22Rv1 (cell line): ENCODE measurements at regions not wholly inside any gene's neighbourhood (a gene's known extent, or its start where the extent isn't known, plus 50 kb on each side); places are given as distances from the start of the nearest gene placed in this dataset.
"Not testable (repeated sequence)": the region's sequence is repeated elsewhere in the genome, so short reads cannot be mapped to it uniquely, and the experiment has no call there.

Experiments
- H3K27ac ChIP-seq: fragments of 450-650 bp; 2 replicates; pipeline ENCODE4 v1.5.1; 2017
- ZFX ChIP-seq: fragments of 450-650 bp; IDR thresholded peaks from 2 replicates; pipeline ENCODE4 v1.6.1; 2017; ENCODE audit warnings: antibody characterized with exemption, borderline replicate concordance
- TF ChIP-seq, protein P1 (sequence below): fragments of 450-650 bp; IDR thresholded peaks from 2 replicates; pipeline ENCODE4 v1.5.1; 2017; ENCODE audit warnings: mild to moderate bottlenecking

DNA sequence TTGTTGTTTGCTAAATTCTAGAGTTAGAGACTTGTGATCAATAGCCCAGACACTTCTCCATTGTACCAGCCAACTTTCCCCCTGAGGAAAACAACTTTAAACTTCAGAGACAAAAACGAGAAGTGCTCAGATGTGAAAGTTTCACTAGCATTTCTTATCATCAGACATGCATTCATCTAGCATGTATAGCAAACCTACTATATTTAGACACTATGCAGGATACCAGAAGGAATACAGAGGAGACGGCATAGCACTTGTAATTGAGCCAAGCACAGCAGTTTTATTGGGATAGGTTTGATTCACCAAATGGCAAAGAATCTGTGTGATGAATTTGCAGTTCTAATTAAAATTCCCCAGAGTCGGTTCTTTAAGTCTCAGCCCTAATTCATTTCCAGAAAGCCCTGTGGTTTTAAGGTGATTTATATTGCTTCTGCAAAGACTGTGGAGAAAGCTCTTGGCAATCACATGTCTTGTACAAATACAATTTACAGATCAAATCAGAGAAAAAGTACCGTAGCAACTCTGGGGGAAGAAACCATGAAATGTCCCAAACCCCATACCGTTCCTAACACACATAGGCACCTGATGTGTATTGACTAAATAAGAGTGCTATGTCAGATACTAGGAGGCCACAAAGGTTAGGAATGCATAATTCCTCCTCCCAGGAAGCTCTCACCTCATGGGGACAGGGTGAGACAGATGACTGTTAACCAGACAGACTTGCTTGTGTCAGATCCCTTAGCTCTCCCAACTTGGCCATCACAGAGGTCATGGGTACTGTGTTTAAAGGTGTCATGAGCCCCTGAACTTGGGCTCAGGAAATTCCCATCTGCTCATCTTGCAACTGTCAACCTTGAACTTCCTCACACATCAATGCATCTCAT is 69.6 kb upstream of the KRAS start:
- no peak overlapping the region for H3K27ac ChIP-seq
- no peak for TF ChIP-seq ZFX
- TF ChIP-seq, protein P1, sequence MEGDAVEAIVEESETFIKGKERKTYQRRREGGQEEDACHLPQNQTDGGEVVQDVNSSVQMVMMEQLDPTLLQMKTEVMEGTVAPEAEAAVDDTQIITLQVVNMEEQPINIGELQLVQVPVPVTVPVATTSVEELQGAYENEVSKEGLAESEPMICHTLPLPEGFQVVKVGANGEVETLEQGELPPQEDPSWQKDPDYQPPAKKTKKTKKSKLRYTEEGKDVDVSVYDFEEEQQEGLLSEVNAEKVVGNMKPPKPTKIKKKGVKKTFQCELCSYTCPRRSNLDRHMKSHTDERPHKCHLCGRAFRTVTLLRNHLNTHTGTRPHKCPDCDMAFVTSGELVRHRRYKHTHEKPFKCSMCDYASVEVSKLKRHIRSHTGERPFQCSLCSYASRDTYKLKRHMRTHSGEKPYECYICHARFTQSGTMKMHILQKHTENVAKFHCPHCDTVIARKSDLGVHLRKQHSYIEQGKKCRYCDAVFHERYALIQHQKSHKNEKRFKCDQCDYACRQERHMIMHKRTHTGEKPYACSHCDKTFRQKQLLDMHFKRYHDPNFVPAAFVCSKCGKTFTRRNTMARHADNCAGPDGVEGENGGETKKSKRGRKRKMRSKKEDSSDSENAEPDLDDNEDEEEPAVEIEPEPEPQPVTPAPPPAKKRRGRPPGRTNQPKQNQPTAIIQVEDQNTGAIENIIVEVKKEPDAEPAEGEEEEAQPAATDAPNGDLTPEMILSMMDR: no peak

DNA sequence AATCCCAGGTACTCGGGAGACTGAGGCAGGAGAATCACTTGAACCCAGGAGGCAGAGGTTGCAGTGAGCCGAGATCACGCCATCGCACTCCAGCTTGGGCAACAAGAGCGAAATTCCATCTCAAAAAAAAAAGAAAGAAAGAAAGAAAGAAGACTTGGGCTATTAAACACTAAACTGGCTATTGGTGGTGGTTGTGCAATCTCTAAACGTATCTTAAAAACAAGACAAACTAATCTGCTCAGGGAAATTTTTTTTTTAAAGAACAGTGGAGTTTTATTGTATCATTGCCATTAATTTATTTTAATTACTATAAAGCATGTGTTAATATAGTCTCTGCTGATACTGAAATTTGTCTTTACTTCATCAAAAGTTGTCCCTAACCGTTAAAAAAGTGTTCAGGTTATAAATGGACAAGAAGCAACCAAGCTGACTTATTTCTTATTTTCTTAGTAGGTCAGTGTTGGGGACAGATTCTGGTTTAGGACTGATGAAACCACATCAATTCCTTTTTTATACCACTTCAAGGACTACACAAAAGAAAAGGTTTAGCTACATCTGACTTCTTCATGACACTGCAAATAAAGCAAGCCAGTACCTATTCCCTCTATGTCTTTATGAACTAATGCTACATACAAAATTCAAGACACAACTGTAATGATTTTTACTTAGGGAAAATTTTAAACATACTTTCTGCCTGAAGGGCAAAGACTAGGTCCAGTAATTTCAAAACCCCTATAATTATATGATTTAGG is 68.7 kb upstream of the KRAS start:
- TF ChIP-seq, protein P1: no peak
- TF ChIP-seq ZFX: no peak
- no peak overlapping the region for H3K27ac ChIP-seq

DNA sequence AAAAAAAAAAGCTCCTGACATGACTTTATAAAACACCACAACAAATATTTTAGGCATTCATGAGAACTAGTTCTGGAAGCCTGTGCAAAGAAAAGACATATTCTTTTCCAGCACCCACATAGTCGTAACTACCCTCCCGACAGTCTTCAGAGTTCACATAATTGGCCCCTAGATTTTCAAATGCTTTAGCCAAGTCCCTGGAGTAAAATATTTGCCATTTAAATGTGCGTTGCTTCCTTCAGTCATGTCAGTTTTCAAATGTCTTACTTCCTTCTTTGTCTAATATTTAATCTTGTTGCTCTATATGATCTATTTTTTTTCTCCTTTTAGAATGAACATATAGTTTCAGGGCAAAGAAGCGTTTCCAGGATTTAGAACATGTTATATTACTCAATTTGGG is 66.8 kb upstream of the KRAS start:
- no peak for TF ChIP-seq ZFX
- TF ChIP-seq, protein P1: no peak
- no peak overlapping the region for H3K27ac ChIP-seq

DNA sequence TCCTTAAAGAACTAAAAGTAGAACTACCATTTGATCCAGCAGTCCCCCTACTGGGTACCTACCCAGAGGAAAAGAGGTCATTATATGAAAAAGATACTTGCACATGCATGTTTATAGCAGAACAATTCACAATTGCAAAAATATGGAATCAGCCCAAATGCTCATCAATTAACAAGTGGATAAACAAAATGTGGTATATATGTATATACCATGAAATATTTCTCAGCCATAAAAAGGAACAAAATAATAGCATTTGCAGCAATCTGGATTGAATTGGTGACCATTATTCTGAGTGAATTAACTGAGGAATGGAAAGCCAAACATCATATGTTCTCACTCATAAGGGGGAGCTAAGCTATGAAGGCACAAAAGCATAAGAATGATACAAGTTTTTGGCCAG is 64.7 kb upstream of the KRAS start:
- no peak for TF ChIP-seq ZFX
- TF ChIP-seq, protein P1: no peak
- H3K27ac ChIP-seq: no peak overlapping the region

DNA sequence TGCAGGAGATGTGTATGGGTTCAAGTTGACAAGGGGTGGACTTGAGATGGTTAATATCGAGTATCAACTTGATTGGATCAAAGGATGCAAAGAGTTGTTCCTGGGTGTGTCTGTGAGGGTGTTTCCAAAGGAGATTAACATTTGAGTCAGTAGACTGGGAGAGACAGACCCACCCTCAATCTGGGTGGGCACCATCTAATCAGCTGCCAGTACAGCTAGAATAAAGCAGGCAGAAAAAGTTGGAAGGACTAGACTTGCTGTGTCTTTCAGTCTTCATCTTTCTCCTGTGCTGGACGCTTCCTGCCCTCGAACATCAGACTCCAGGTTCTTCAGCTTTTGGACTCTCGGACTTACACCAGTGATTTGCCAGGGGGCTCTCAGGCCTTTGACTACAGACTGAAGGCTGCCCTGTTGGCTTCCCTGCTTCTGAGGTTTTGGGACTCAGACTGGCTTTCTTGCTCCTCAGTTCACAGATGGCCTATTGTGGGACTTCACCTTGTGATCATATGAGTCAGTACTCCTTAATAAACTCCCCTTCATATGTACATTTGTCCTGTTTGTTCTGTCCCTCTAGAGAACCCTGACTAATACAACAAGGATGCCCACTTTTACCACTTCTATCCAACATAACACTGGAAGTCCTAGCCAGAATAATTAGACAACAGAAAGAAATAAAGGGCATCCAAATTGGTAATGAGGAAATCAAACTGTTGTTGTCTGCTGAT is 62.7 kb upstream of the KRAS start:
- H3K27ac ChIP-seq: not testable (repeated sequence)

DNA sequence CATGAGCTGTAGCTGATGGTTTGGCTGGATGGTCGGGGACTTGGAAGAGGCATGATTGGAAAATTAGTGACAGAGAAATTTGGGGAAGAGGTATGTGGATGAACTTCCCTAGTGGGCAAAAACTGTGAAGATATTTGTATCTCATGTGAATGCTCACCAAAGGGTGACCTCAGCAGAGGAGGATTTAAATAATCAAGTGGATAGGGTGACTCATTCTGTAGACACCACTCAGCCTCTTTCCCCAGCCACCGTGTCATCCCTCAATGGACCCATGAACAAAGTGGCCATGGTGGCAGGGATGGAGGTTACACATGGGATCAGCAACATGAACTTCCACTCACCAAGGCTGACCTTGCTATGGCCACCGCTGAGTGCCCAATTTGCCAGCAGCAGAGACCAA is 60.8 kb upstream of the KRAS start:
- TF ChIP-seq ZFX: no peak
- TF ChIP-seq, protein P1: no peak
- no peak overlapping the region for H3K27ac ChIP-seq

DNA sequence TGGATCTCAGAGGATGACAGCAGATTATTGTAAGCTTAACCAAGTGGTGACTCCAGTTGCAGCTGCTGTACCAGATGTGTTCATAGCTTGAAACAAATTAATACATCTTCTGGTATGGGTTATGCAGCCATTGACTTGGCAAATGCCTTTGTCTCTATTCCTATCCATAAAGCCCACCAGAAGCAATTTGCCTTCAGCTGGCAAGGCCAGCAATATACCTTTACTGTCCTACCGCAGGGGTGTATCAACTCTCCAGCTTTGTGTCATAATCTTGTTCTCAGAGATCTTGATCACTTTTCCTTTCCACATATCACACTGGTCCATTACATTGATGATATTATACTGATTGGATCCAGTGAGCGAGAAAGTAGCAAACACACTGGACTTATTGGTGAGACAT is 59.3 kb upstream of the KRAS start:
- H3K27ac ChIP-seq: not testable (repeated sequence)

DNA sequence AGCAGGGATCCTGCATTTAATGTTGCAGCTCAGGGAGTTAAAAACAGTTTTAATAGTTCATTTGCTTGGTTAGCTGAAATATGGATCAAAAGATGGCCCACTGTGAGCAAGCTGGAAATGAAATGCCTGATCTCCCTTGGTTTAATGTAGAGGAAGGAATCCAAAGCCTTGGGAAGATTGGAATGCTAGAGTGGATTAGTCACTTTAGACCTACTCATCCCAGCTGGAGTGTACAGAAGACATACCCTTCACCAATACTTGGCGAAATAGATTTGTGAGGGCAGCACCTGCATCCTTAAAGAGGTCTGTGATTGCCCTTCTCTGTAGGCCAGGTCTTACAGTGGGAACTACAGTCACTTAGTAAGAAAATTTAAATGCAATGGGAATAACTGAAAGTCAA is 58.0 kb upstream of the KRAS start:
- H3K27ac ChIP-seq: no peak overlapping the region
- TF ChIP-seq, protein P1: no peak
- no peak for TF ChIP-seq ZFX
